ENCODE measurements at regions not wholly inside any gene's neighbourhood (a gene's known extent, or its start where the extent isn't known, plus 50 kb on each side); places are given as distances from the start of the nearest gene placed in this dataset.

DNA sequence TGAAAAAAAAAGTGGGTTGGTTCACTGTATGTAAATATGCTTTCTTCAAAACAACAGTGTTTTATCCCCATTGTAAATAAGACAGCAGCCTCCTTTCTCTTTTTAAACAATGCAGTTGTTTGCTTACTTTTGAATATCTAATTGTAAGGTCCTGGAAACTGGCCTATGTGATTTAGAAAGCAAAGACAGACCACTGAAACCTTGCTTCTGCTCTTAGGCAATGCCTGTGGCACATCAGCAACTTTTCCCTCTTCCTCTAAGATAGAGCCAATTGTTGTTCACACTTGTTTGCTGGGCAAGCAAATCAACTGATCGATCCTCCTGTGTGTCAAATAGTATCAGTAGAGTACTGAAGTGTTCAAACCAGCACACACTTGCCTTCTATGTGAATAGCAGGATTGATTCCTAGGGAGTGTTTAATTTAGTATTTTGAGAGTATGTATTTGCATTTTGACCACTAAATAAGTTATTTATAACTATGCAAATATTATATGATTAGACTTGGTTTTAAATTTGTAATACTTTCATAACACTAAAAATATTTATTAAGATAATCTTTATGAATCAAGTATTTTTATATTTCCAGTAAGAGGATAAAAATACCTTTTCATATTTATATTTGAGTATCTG is 55.4 kb upstream of the GRPR start:
- TF ChIP-seq RARB (CRISPR knock-in tag; IDR thresholded peaks at IDR 0.05) (no peak), ZC3H10 (CRISPR knock-in tag; IDR thresholded peaks at IDR 0.05) (no peak), ZFP30 (CRISPR knock-in tag; IDR thresholded peaks at IDR 0.05) (no peak)
- ATAC-seq, result no peak

DNA sequence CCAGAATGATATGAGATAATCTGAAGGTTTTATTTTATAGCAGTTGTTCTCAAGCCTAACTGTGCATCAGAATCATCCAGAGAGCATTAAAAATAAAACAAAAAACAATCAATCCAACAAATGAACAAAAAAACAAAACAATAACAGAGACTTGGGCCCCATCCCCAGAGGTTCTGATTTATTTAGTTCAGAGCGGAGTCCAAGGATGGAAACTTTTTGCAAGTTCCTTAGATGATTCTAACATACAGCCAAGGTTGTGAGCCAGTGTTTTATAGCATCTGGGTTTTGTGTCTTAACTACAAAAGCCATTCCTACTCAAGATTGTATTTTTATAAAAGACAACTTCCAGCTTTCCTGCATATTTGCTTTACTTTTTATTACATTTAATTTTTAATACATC is 59.4 kb upstream of the GRPR start:
- TF ChIP-seq, protein P1, sequence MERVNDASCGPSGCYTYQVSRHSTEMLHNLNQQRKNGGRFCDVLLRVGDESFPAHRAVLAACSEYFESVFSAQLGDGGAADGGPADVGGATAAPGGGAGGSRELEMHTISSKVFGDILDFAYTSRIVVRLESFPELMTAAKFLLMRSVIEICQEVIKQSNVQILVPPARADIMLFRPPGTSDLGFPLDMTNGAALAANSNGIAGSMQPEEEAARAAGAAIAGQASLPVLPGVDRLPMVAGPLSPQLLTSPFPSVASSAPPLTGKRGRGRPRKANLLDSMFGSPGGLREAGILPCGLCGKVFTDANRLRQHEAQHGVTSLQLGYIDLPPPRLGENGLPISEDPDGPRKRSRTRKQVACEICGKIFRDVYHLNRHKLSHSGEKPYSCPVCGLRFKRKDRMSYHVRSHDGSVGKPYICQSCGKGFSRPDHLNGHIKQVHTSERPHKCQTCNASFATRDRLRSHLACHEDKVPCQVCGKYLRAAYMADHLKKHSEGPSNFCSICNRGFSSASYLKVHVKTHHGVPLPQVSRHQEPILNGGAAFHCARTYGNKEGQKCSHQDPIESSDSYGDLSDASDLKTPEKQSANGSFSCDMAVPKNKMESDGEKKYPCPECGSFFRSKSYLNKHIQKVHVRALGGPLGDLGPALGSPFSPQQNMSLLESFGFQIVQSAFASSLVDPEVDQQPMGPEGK (CRISPR knock-in tag; IDR thresholded peaks at IDR 0.05; ENCODE audit: borderline replicate concordance), result no peak
- TF ChIP-seq RARB (CRISPR knock-in tag; IDR thresholded peaks at IDR 0.05), result no peak
- TF ChIP-seq, protein P2, sequence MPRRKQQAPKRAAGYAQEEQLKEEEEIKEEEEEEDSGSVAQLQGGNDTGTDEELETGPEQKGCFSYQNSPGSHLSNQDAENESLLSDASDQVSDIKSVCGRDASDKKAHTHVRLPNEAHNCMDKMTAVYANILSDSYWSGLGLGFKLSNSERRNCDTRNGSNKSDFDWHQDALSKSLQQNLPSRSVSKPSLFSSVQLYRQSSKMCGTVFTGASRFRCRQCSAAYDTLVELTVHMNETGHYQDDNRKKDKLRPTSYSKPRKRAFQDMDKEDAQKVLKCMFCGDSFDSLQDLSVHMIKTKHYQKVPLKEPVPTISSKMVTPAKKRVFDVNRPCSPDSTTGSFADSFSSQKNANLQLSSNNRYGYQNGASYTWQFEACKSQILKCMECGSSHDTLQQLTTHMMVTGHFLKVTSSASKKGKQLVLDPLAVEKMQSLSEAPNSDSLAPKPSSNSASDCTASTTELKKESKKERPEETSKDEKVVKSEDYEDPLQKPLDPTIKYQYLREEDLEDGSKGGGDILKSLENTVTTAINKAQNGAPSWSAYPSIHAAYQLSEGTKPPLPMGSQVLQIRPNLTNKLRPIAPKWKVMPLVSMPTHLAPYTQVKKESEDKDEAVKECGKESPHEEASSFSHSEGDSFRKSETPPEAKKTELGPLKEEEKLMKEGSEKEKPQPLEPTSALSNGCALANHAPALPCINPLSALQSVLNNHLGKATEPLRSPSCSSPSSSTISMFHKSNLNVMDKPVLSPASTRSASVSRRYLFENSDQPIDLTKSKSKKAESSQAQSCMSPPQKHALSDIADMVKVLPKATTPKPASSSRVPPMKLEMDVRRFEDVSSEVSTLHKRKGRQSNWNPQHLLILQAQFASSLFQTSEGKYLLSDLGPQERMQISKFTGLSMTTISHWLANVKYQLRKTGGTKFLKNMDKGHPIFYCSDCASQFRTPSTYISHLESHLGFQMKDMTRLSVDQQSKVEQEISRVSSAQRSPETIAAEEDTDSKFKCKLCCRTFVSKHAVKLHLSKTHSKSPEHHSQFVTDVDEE (CRISPR knock-in tag; IDR thresholded peaks at IDR 0.05), result no peak
- ATAC-seq, result no peak

DNA sequence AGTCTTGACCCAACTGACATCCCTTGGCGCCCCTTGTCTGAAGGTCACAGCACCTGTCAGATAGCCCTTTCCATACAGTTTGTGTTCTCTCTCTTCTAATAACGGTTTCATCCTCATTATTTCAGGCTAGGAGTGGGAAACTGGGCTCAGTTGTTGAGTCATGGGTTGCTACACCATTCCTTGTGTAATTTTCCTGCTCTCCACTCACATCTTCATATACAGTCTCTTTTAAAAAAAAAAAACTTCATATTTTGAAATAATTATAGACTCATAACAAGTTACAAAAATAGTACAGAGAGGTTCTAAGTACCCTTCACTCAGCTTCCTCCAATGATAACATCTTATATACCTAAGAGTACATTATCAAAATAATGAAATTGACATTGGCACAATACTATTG is 60.2 kb upstream of the GRPR start:
- TF ChIP-seq, protein P3, sequence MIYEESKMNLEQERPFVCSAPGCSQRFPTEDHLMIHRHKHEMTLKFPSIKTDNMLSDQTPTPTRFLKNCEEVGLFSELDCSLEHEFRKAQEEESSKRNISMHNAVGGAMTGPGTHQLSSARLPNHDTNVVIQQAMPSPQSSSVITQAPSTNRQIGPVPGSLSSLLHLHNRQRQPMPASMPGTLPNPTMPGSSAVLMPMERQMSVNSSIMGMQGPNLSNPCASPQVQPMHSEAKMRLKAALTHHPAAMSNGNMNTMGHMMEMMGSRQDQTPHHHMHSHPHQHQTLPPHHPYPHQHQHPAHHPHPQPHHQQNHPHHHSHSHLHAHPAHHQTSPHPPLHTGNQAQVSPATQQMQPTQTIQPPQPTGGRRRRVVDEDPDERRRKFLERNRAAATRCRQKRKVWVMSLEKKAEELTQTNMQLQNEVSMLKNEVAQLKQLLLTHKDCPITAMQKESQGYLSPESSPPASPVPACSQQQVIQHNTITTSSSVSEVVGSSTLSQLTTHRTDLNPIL (CRISPR knock-in tag; IDR thresholded peaks at IDR 0.05; ENCODE audit: low read depth), result no peak
- TF ChIP-seq RARB (CRISPR knock-in tag; IDR thresholded peaks at IDR 0.05) (no peak), TCF4 (CRISPR knock-in tag; IDR thresholded peaks at IDR 0.05; ENCODE audit: borderline replicate concordance) (no peak), GLIS3 (CRISPR knock-in tag; IDR thresholded peaks at IDR 0.05) (no peak), ZNF8 (CRISPR knock-in tag; IDR thresholded peaks at IDR 0.05) (no peak), PPARA (CRISPR knock-in tag; IDR thresholded peaks at IDR 0.05; ENCODE audit: borderline replicate concordance) (no peak), ZFP30 (CRISPR knock-in tag; IDR thresholded peaks at IDR 0.05) (no peak), TOX (CRISPR knock-in tag; IDR thresholded peaks at IDR 0.05; ENCODE audit: borderline replicate concordance) (no peak), ISL1 (CRISPR knock-in tag; IDR thresholded peaks at IDR 0.05) (no peak), BACH2 (CRISPR knock-in tag; IDR thresholded peaks at IDR 0.05; ENCODE audit: borderline replicate concordance) (no peak), ARNTL (CRISPR knock-in tag; IDR thresholded peaks at IDR 0.05; ENCODE audit: borderline replicate concordance, low read depth) (no peak), ESRRG (CRISPR knock-in tag; IDR thresholded peaks at IDR 0.05) (no peak), ZFP3 (CRISPR knock-in tag; IDR thresholded peaks at IDR 0.05) (no peak), CSDC2 (CRISPR knock-in tag; IDR thresholded peaks at IDR 0.05) (no peak)
- TF ChIP-seq, protein P1 (CRISPR knock-in tag; IDR thresholded peaks at IDR 0.05; ENCODE audit: borderline replicate concordance), result no peak
- TF ChIP-seq, protein P4, sequence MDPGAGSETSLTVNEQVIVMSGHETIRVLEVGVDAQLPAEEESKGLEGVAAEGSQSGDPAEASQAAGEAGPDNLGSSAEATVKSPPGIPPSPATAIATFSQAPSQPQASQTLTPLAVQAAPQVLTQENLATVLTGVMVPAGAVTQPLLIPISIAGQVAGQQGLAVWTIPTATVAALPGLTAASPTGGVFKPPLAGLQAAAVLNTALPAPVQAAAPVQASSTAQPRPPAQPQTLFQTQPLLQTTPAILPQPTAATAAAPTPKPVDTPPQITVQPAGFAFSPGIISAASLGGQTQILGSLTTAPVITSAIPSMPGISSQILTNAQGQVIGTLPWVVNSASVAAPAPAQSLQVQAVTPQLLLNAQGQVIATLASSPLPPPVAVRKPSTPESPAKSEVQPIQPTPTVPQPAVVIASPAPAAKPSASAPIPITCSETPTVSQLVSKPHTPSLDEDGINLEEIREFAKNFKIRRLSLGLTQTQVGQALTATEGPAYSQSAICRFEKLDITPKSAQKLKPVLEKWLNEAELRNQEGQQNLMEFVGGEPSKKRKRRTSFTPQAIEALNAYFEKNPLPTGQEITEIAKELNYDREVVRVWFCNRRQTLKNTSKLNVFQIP (CRISPR knock-in tag; IDR thresholded peaks at IDR 0.05; ENCODE audit: borderline replicate concordance, low read depth), result no peak
- TF ChIP-seq, protein P5, sequence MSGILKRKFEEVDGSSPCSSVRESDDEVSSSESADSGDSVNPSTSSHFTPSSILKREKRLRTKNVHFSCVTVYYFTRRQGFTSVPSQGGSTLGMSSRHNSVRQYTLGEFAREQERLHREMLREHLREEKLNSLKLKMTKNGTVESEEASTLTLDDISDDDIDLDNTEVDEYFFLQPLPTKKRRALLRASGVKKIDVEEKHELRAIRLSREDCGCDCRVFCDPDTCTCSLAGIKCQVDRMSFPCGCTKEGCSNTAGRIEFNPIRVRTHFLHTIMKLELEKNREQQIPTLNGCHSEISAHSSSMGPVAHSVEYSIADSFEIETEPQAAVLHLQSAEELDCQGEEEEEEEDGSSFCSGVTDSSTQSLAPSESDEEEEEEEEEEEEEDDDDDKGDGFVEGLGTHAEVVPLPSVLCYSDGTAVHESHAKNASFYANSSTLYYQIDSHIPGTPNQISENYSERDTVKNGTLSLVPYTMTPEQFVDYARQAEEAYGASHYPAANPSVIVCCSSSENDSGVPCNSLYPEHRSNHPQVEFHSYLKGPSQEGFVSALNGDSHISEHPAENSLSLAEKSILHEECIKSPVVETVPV (CRISPR knock-in tag; IDR thresholded peaks at IDR 0.05), result no peak
- TF ChIP-seq, protein P2 (CRISPR knock-in tag; IDR thresholded peaks at IDR 0.05), result no peak
- no peak for ATAC-seq
